Neural cell (in vitro differentiated cells): ENCODE measurements at regions not wholly inside any gene's neighbourhood (a gene's known extent, or its start where the extent isn't known, plus 50 kb on each side); places are given as distances from the start of the nearest gene placed in this dataset.

Experiments used
- H2AFZ ChIP-seq: fragments of 200-600, 300-800 bp; sonication (generic), shearing (Covaris generic); 2 replicates; pipeline ENCODE4 v1.6.0; 2014; ENCODE audit warnings: low read depth, mild to moderate bottlenecking, antibody characterized with exemption, low read length, moderate library complexity
- H3F3A ChIP-seq: fragments of 200-600 bp; shearing (Covaris generic); 2 replicates; pipeline ENCODE4 v1.6.1; 2016; ENCODE audit warnings: mild to moderate bottlenecking, moderate library complexity, mixed read lengths, antibody characterized with exemption, low read length; ENCODE audit not compliant: insufficient read depth, poor library complexity, severe bottlenecking
- H3K27ac ChIP-seq: fragments of 200-600, 300-800 bp; sonication (generic), shearing (Covaris generic); 2 replicates; pipeline ENCODE4 v1.5.1; 2014; ENCODE audit warnings: mild to moderate bottlenecking, low read length, moderate library complexity
- H3K27me3 ChIP-seq: fragments of 300-800, 200-600 bp; sonication (generic), shearing (Covaris generic); 2 replicates; pipeline ENCODE4 v1.6.0; 2014; ENCODE audit warnings: mild to moderate bottlenecking, low read depth, low read length, moderate library complexity; ENCODE audit not compliant: insufficient read depth
- H3K36me3 ChIP-seq: fragments of 300-800, 200-600 bp; sonication (generic), shearing (Covaris generic); 2 replicates; pipeline ENCODE4 v1.5.1; 2014; ENCODE audit warnings: mild to moderate bottlenecking, antibody characterized with exemption, low read length, moderate library complexity; ENCODE audit not compliant: insufficient read depth
- H3K4me2 ChIP-seq: fragments of 300-800, 200-600 bp; sonication (generic), shearing (Covaris generic); 2 replicates; pipeline ENCODE4 v1.6.0; 2014; ENCODE audit warnings: mild to moderate bottlenecking, low read length
- H3K4me3 ChIP-seq: fragments of 300-800, 200-600 bp; sonication (generic), shearing (Covaris generic); 2 replicates; pipeline ENCODE4 v1.5.1; 2014; ENCODE audit warnings: mild to moderate bottlenecking, low read length, moderate library complexity
- H3K79me2 ChIP-seq: fragments of 200-600 bp; shearing (Covaris generic); replicated peaks from 2 replicates; pipeline ENCODE4 v1.6.0; 2014; ENCODE audit warnings: mild to moderate bottlenecking, low read length, moderate library complexity; ENCODE audit not compliant: insufficient read depth
- H3K9ac ChIP-seq: fragments of 300-800, 200-600 bp; sonication (generic), shearing (Covaris generic); 2 replicates; pipeline ENCODE4 v1.6.1; 2016; ENCODE audit warnings: mild to moderate bottlenecking, low read length, mixed read lengths
- H3K9me2 ChIP-seq: fragments of 200-600 bp; shearing (Covaris generic); 2 replicates; pipeline ENCODE4 v1.6.1; 2016; ENCODE audit warnings: mild to moderate bottlenecking, low read length, mixed read lengths; ENCODE audit not compliant: insufficient read depth
- H3K9me3 ChIP-seq: fragments of 200-600, 300-800 bp; sonication (generic), shearing (Covaris generic); 2 replicates; pipeline ENCODE4 v1.6.1; 2016; ENCODE audit warnings: mild to moderate bottlenecking, mixed run types, low read length, moderate library complexity, mixed read lengths
- H4K20me1 ChIP-seq: fragments of 200-600 bp; shearing (Covaris generic); 2 replicates; pipeline ENCODE4 v1.6.1; 2016; ENCODE audit warnings: mild to moderate bottlenecking, mixed run types; ENCODE audit not compliant: insufficient read depth
- EP300 ChIP-seq: fragments of 450-650 bp; conservative IDR thresholded peaks from 2 replicates; pipeline ENCODE4 v1.6.1; 2014; ENCODE audit warnings: antibody characterized with exemption, mild to moderate bottlenecking, moderate library complexity; ENCODE audit not compliant: poor library complexity, severe bottlenecking
- EZH2 ChIP-seq: fragments of 200-600, 300-800 bp; shearing (Covaris generic), sonication (generic); IDR thresholded peaks from 2 replicates; pipeline ENCODE4 v1.6.1; 2014; ENCODE audit warnings: antibody characterized with exemption, low read length, borderline replicate concordance, mild to moderate bottlenecking; ENCODE audit not compliant: insufficient read depth, poor library complexity, severe bottlenecking
- MXI1 ChIP-seq: fragments of 450-650 bp; conservative IDR thresholded peaks from 2 replicates; pipeline ENCODE4 v1.6.1; 2014; ENCODE audit warnings: antibody characterized with exemption, mild to moderate bottlenecking; ENCODE audit not compliant: poor library complexity, severe bottlenecking
- POLR2AphosphoS5 ChIP-seq: IDR thresholded peaks from 2 replicates; pipeline ENCODE4 v1.6.1; 2012
- RAD21 ChIP-seq: fragments of 450-650 bp; conservative IDR thresholded peaks from 2 replicates; pipeline ENCODE4 v1.6.1; 2014; ENCODE audit warnings: antibody characterized with exemption, mild to moderate bottlenecking, moderate library complexity
- SMC3 ChIP-seq: fragments of 450-650 bp; conservative IDR thresholded peaks from 2 replicates; pipeline ENCODE4 v1.6.1; 2014; ENCODE audit warnings: antibody characterized with exemption, mild to moderate bottlenecking, moderate library complexity; ENCODE audit not compliant: poor library complexity
- TAF1 ChIP-seq: IDR thresholded peaks from 2 replicates; pipeline ENCODE4 v1.6.1; 2012; ENCODE audit warnings: low read depth
- TF ChIP-seq, protein P1 (sequence below): fragments of 450-650 bp; IDR thresholded peaks from 2 replicates; pipeline ENCODE4 v1.5.1; 2014; ENCODE audit warnings: antibody characterized with exemption, mild to moderate bottlenecking, moderate library complexity; ENCODE audit not compliant: poor library complexity, severe bottlenecking
- TF ChIP-seq, protein P2 (sequence below): IDR thresholded peaks from 2 replicates; pipeline ENCODE4 v1.6.1; 2012; ENCODE audit warnings: borderline replicate concordance

DNA sequence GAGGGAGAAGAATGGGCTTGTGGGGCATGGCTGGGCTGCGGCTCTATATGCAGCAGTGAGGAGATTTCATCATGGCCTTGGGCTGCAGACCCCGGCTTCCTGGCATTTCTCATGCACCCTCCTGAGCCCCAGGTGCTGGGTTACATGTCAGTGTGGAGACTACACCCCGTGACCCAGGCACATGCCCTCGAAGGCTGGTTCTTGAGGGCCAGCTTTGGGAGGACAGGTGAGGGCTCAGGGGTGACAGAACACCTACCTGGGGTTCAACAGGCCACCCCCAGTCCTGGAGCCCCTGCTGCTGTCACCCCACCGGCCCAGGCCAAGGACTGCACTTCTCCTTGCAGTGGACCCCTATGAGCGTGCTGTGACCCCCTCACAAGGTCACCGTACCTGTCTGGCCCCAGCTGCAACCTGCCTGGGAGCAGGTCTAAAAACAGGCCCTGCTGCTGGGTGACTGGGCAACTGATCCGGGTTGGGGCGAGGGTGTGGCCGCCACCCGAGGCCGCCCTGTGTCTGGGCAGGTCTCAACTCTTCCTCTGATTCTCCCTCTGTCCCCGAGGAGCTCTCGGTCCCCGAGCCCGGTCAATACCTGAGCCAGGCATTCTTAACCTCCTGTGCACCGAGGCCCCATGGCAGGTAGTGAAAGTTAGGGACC lies 94.8 kb upstream of the OTOS start:
- Histone ChIP-seq H3K27ac (no peak overlapping the region), H3K9me2 (no peaks in the 10 kb centered on the region), H3K4me3 (no peak overlapping the region), H3K79me2 (no peaks in the 10 kb centered on the region), H3K27me3 (no peaks in the 10 kb centered on the region), H3K4me2 (no peak overlapping the region), H4K20me1 (no peaks in the 10 kb centered on the region), H3K9ac (no peak overlapping the region), H3K36me3 (no peaks in the 10 kb centered on the region), H2AFZ (no peak overlapping the region), H3K9me3 (no peaks in the 10 kb centered on the region), H3F3A (no peaks in the 10 kb centered on the region)
- no peak for TF ChIP-seq TAF1
- no peak for TF ChIP-seq EP300
- TF ChIP-seq, protein P1, sequence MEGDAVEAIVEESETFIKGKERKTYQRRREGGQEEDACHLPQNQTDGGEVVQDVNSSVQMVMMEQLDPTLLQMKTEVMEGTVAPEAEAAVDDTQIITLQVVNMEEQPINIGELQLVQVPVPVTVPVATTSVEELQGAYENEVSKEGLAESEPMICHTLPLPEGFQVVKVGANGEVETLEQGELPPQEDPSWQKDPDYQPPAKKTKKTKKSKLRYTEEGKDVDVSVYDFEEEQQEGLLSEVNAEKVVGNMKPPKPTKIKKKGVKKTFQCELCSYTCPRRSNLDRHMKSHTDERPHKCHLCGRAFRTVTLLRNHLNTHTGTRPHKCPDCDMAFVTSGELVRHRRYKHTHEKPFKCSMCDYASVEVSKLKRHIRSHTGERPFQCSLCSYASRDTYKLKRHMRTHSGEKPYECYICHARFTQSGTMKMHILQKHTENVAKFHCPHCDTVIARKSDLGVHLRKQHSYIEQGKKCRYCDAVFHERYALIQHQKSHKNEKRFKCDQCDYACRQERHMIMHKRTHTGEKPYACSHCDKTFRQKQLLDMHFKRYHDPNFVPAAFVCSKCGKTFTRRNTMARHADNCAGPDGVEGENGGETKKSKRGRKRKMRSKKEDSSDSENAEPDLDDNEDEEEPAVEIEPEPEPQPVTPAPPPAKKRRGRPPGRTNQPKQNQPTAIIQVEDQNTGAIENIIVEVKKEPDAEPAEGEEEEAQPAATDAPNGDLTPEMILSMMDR, result no peak
- no peak for TF ChIP-seq RAD21

DNA sequence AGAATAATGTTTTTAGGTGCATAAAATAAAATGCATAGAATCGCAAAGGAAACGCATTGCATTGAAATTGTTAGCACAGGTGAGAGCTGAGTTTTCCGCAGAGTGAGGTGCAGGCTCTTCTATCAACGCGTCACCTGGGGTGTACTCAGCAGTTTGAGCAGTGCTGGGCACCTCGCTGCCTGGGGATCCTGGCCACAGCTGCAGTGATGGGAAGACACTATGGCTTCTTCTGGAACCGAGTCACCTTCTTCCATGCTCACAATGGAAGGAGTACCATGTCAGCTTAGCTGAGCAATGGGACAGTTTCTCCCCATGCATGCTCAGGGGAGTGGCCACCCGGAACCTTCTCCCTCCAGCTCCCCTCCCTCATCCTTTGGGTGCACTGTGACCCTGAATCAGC lies 95.4 kb upstream of the OTOS start:
- Histone ChIP-seq H3K4me2 (no peak overlapping the region), H3K36me3 (no peaks in the 10 kb centered on the region), H3K4me3 (no peak overlapping the region), H3K9me3 (no peaks in the 10 kb centered on the region), H4K20me1 (no peaks in the 10 kb centered on the region), H3K79me2 (no peaks in the 10 kb centered on the region), H3K9ac (no peak overlapping the region), H3K27me3 (no peaks in the 10 kb centered on the region), H3K27ac (no peak overlapping the region), H3F3A (no peaks in the 10 kb centered on the region), H3K9me2 (no peaks in the 10 kb centered on the region), H2AFZ (no peak overlapping the region)
- TF ChIP-seq, protein P2, sequence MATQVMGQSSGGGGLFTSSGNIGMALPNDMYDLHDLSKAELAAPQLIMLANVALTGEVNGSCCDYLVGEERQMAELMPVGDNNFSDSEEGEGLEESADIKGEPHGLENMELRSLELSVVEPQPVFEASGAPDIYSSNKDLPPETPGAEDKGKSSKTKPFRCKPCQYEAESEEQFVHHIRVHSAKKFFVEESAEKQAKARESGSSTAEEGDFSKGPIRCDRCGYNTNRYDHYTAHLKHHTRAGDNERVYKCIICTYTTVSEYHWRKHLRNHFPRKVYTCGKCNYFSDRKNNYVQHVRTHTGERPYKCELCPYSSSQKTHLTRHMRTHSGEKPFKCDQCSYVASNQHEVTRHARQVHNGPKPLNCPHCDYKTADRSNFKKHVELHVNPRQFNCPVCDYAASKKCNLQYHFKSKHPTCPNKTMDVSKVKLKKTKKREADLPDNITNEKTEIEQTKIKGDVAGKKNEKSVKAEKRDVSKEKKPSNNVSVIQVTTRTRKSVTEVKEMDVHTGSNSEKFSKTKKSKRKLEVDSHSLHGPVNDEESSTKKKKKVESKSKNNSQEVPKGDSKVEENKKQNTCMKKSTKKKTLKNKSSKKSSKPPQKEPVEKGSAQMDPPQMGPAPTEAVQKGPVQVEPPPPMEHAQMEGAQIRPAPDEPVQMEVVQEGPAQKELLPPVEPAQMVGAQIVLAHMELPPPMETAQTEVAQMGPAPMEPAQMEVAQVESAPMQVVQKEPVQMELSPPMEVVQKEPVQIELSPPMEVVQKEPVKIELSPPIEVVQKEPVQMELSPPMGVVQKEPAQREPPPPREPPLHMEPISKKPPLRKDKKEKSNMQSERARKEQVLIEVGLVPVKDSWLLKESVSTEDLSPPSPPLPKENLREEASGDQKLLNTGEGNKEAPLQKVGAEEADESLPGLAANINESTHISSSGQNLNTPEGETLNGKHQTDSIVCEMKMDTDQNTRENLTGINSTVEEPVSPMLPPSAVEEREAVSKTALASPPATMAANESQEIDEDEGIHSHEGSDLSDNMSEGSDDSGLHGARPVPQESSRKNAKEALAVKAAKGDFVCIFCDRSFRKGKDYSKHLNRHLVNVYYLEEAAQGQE, result no peak
- TF ChIP-seq MXI1 (no peak), RAD21 (no peak), EZH2 (no peak), TAF1 (no peak), POLR2AphosphoS5 (no peak), EP300 (no peak), SMC3 (no peak)
- TF ChIP-seq, protein P1, result no peak
